ENCODE measurements at regions not wholly inside any gene's neighbourhood (a gene's known extent, or its start where the extent isn't known, plus 50 kb on each side); places are given as distances from the start of the nearest gene placed in this dataset.

GRCh38 chr12:90174956-90175355 is 466.3 kb upstream of the ATP2B1 start:
- no peak for DNase-seq

GRCh38 chr12:90174198-90174510 is 465.5 kb upstream of the ATP2B1 start:
- DNase-seq = no peak

GRCh38 chr12:90173499-90174197 is 465.0 kb upstream of the ATP2B1 start:
- DNase-seq = no peak

- no peak for DNase-seq
Measured at GRCh38 chr12:90172524-90172923, 463.9 kb upstream of the ATP2B1 start.

- no peak for DNase-seq
Measured at GRCh38 chr12:90170740-90171139, 462.1 kb upstream of the ATP2B1 start.

GRCh38 chr12:90167518-90168208 is 459.0 kb upstream of the ATP2B1 start:
- DNase-seq = no peak

- DNase-seq = no peak
Measured at GRCh38 chr12:90166671-90167070, 458.0 kb upstream of the ATP2B1 start.

- no peak for DNase-seq
Measured at GRCh38 chr12:90166012-90166411, 457.4 kb upstream of the ATP2B1 start.

- no peak for DNase-seq
Measured at GRCh38 chr12:90163975-90164374, 455.3 kb upstream of the ATP2B1 start.

GRCh38 chr12:90153827-90154226 is 445.2 kb upstream of the ATP2B1 start:
- DNase-seq = no peak

GRCh38 chr12:90152897-90153624 is 444.4 kb upstream of the ATP2B1 start:
- no peak for DNase-seq

- no peak for DNase-seq
Measured at GRCh38 chr12:90151491-90152015, 442.9 kb upstream of the ATP2B1 start.

GRCh38 chr12:90149453-90149852 is 440.8 kb upstream of the ATP2B1 start:
- DNase-seq = no peak

GRCh38 chr12:90129366-90130030 is 420.9 kb upstream of the ATP2B1 start:
- DNase-seq = no peak

- no peak for DNase-seq
Measured at GRCh38 chr12:90128526-90128925, 419.9 kb upstream of the ATP2B1 start.

- DNase-seq = no peak
Measured at GRCh38 chr12:90126125-90126524, 417.5 kb upstream of the ATP2B1 start.

- DNase-seq = no peak
Measured at GRCh38 chr12:90124914-90125313, 416.3 kb upstream of the ATP2B1 start.

- DNase-seq = no peak
Measured at GRCh38 chr12:90124289-90124688, 415.7 kb upstream of the ATP2B1 start.

GRCh38 chr12:90122681-90123080 is 414.0 kb upstream of the ATP2B1 start:
- DNase-seq = no peak

GRCh38 chr12:90120627-90121026 is 412.0 kb upstream of the ATP2B1 start:
- no peak for DNase-seq

GRCh38 chr12:90112666-90113065 is 404.0 kb upstream of the ATP2B1 start:
- DNase-seq = no peak

GRCh38 chr12:90111791-90112580 is 403.3 kb upstream of the ATP2B1 start:
- DNase-seq = no peak

GRCh38 chr12:90106568-90106967 is 397.9 kb upstream of the ATP2B1 start:
- DNase-seq = no peak

All from activated gamma-delta T cell treated with Interleukin-2 at 50 U/mL for 16 hours (primary cell).